Testis (tissue), 2 donors: ENCODE measurements at regions not wholly inside any gene's neighbourhood (a gene's known extent, or its start where the extent isn't known, plus 50 kb on each side); places are given as distances from the start of the nearest gene placed in this dataset.

Experiments
- CTCF ChIP-seq, 3 experiments: fragments of 450-650 bp in 2 of 3; fragments of 200-600 bp in 1 of 3; sonication (generic) in 1 of 3; IDR thresholded peaks; one replicate each; pipeline ENCODE4 v1.5.1; 2016 to 2019; ENCODE audit warnings: antibody characterized with exemption in 3 of 3, mild to moderate bottlenecking in 2 of 3, moderate library complexity in 1 of 3
- POLR2A ChIP-seq: fragments of 450-650 bp; IDR thresholded peaks from one replicate; pipeline ENCODE4 v1.6.1; 2017; ENCODE audit warnings: antibody characterized with exemption, mild to moderate bottlenecking, moderate library complexity

- no peak for TF ChIP-seq CTCF (IDR thresholded peaks at IDR 0.05)
- TF ChIP-seq POLR2A = no peak
These were observed 180.8 kb downstream of the BCAS1 start for GRCh38 chr20:53889411-53890148.
